ENCODE measurements at regions not wholly inside any gene's neighbourhood (a gene's known extent, or its start where the extent isn't known, plus 50 kb on each side); places are given as distances from the start of the nearest gene placed in this dataset.
"Not testable (repeated sequence)": the region's sequence is repeated elsewhere in the genome, so short reads cannot be mapped to it uniquely, and the experiment has no call there.

- H3K4me3 ChIP-seq (ENCODE audit: low read depth, low read length), result no peak overlapping the region
- DNase-seq (ENCODE audit: low read depth), result no peak
- no peak for TF ChIP-seq MYC (IDR thresholded peaks at IDR 0.05; ENCODE audit: low read depth, low read length)
- no peak for TF ChIP-seq POLR2A (IDR thresholded peaks at IDR 0.05; ENCODE audit: extremely low read depth, insufficient read length)
- TF ChIP-seq CTCF (IDR thresholded peaks at IDR 0.05; ENCODE audit: low read depth, low read length), result no peak
Measured at GRCh38 chr12:46480724-46481123, 108.2 kb upstream of the SLC38A2 start.

DNA sequence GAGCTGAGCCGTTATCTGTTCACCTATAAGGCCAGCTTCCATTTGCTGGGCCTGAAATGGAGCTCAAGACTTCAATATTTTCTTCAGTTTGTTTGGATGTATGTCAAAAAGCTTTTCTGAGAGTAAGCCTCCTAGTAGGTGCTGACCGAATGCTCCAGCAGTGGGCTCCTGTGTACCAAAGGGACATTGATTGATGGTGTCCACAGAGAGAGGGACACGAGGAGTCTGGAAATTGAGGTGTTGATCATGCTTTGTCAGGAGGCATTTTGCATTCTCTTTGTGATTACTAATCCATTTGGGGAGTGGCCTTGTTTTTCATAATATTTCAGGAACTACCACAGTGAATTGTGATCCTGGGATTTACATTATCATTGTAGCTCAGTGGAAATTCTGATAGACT, 107.7 kb upstream of the SLC38A2 start:
- DNase-seq (ENCODE audit: low read depth), result no peak
- no peak overlapping the region for H3K4me3 ChIP-seq (ENCODE audit: low read depth, low read length)
- TF ChIP-seq, protein P1, sequence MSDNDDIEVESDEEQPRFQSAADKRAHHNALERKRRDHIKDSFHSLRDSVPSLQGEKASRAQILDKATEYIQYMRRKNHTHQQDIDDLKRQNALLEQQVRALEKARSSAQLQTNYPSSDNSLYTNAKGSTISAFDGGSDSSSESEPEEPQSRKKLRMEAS (IDR thresholded peaks at IDR 0.05; ENCODE audit: low read depth, low read length), result no peak
- TF ChIP-seq MYC (IDR thresholded peaks at IDR 0.05; ENCODE audit: low read depth, low read length) (no peak), POLR2A (IDR thresholded peaks at IDR 0.05; ENCODE audit: extremely low read depth, insufficient read length) (no peak), CTCF (IDR thresholded peaks at IDR 0.05; ENCODE audit: low read depth, low read length) (no peak)

GRCh38 chr12:46478123-46478522, 105.5 kb upstream of the SLC38A2 start:
- no peak overlapping the region for H3K4me3 ChIP-seq (ENCODE audit: low read depth, low read length)
- TF ChIP-seq POLR2A (IDR thresholded peaks at IDR 0.05; ENCODE audit: extremely low read depth, insufficient read length) (no peak), CTCF (IDR thresholded peaks at IDR 0.05; ENCODE audit: low read depth, low read length) (no peak), MYC (IDR thresholded peaks at IDR 0.05; ENCODE audit: low read depth, low read length) (no peak)
- TF ChIP-seq, protein P1 (IDR thresholded peaks at IDR 0.05; ENCODE audit: low read depth, low read length), result no peak
- DNase-seq (ENCODE audit: low read depth), result no peak

DNA sequence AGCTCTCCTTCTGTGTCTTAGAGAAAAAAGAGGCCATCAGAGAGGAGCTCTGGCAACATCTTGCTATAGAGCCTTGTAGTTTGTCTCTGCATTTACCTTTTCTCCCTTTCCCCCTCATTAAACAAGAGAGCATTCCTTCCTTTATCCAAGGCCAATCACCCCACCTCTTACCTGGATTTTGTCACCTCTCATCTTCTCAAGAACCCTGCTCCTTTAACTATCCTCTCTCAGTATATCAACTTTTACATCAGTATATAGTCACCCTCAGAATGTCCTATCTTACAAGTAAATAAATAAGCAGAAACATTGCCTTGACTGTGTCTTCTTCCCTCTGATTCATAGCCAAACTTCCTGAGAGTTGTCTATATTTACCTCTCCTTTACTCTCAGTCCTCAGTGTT, 105.0 kb upstream of the SLC38A2 start:
- no peak for DNase-seq (ENCODE audit: low read depth)
- no peak overlapping the region for H3K4me3 ChIP-seq (ENCODE audit: low read depth, low read length)
- TF ChIP-seq MYC (IDR thresholded peaks at IDR 0.05; ENCODE audit: low read depth, low read length), result no peak

GRCh38 chr12:46475972-46476645, 103.5 kb upstream of the SLC38A2 start:
- H3K4me3 ChIP-seq (ENCODE audit: low read depth, low read length), result no peak overlapping the region
- DNase-seq (ENCODE audit: low read depth), result no peak
- no peak for TF ChIP-seq POLR2A (IDR thresholded peaks at IDR 0.05; ENCODE audit: extremely low read depth, insufficient read length)
- TF ChIP-seq CTCF (IDR thresholded peaks at IDR 0.05; ENCODE audit: low read depth, low read length), result no peak
- TF ChIP-seq, protein P1 (IDR thresholded peaks at IDR 0.05; ENCODE audit: low read depth, low read length), result no peak
- no peak for TF ChIP-seq MYC (IDR thresholded peaks at IDR 0.05; ENCODE audit: low read depth, low read length)

DNA sequence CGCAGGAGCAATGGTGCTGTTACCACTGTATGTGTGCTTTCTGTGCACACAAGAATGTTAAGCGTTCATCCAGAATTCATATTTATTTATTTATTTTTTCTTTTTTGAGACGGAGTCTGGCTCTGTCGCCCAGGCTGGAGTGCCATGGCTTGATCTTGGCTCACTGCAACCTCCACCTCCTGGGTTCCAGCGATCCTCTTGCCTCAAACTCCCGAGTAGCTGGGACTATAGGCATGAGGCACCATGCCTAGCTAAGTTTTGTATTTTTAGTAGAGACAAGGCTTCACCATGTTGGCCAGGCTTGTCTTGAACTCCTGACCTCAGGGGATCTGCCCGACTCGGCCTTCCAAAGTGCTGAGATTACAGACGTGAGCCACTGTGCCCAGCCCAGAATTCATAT, 101.8 kb upstream of the SLC38A2 start:
- not testable (repeated sequence) for H3K4me3 ChIP-seq (ENCODE audit: low read depth, low read length); DNase-seq (ENCODE audit: low read depth)

DNA sequence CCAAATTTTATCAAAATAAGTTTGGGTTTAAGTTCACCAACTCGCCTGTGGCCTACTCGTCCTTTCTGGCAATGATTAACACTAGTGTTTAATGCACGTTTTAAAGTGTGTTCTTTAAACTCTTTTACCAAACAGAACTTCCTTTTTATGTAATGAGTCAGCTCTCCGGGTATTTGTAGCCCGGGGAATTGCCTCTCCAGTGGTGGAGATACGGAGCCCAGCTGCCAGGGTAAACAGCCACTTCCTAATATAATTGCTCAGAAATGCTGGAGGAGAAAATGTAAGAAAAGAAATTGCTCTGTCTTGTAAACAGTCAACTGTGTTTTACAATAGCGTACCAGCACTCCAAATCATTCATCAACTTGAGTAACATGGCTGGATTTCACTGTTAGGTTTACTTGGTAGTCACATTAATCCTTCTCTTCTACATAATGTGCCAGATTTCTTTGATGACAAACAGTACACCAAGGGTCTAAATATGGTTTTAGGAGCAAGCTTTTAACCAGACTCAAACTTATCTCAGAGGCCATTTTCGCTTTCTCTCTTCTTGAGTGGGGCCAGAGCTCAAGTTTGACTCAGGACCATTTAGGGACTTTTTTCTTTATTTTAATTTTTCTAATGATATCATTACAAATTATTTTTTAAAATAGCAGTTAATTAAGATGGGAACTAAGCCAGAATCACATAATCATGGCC, 101.2 kb upstream of the SLC38A2 start:
- peak overlapping the region; percentile 23 for H3K4me3 ChIP-seq (ENCODE audit: low read depth, low read length)
- DNase-seq (ENCODE audit: low read depth), result peak; percentile 89
- TF ChIP-seq POLR2A (IDR thresholded peaks at IDR 0.05; ENCODE audit: extremely low read depth, insufficient read length) (no peak), MYC (IDR thresholded peaks at IDR 0.05; ENCODE audit: low read depth, low read length) (peak; percentile 61; the same call in 1 of the 2 replicates)
- TF ChIP-seq, protein P1 (IDR thresholded peaks at IDR 0.05; ENCODE audit: low read depth, low read length), result peak; percentile 42; the same call in 1 of the 2 replicates

Data from NB4 (cell line).